ENCODE measurements at regions not wholly inside any gene's neighbourhood (a gene's known extent, or its start where the extent isn't known, plus 50 kb on each side); places are given as distances from the start of the nearest gene placed in this dataset.

GRCh38 chr5:119301210-119301609, 54.6 kb upstream of the TNFAIP8 start:
- Mint-ChIP-seq H3K9me3 (peaks cover 27 to 29% of the 10 kb centered on the region in 2 experiments), H3K4me1 (peaks cover 3 to 4% of the 10 kb centered on the region in 2 experiments; a peak in 3 of 4 replicates), H3K36me3 (ENCODE audit: insufficient read depth in 1 of 3, low read depth in 3 of 3) (peaks cover 6 to 25% (median 6%) of the 10 kb centered on the region in 3 experiments), H3K4me3 (no peak overlapping the region), H3K27ac (no peak overlapping the region), H3K27me3 (ENCODE audit: low read depth) (no peaks in the 10 kb centered on the region; the same call in 1 of the 2 replicates)
- no peak overlapping the region for H2AFZ ChIP-seq (ENCODE audit: low read length)
- H3T11ph ChIP-seq (ENCODE audit: low read length): no peak overlapping the region
- no peak overlapping the region for H2BK15ac ChIP-seq (ENCODE audit: low read depth, low read length)
- H3K9ac ChIP-seq (ENCODE audit: extremely low read depth, insufficient read length, low read length): no peak overlapping the region
- no peak for DNase-seq
- no peak overlapping the region for H2AK5ac ChIP-seq (ENCODE audit: insufficient read length, low read length)
- H3K27me3 ChIP-seq (ENCODE audit: insufficient read depth, low read length): no peaks in the 10 kb centered on the region
- H3K18ac ChIP-seq (ENCODE audit: insufficient read length, low read depth, low read length): no peak overlapping the region
- H2BK120ac ChIP-seq (ENCODE audit: low read depth, low read length, poor library complexity, severe bottlenecking): no peak overlapping the region
- H3K79me2 ChIP-seq (ENCODE audit: insufficient read depth, low read length): no peaks in the 10 kb centered on the region
- H3K27ac ChIP-seq (ENCODE audit: insufficient read length, low read depth, low read length): no peak overlapping the region
- no peak overlapping the region for H3K4ac ChIP-seq (ENCODE audit: low read depth, low read length)
- no CpG with 5 or more reads among the region's 2 CpGs for whole genome bisulfite sequencing (ENCODE audit: extremely low coverage, insufficient read length, low lambda C conversion rate)
- no peak for TF ChIP-seq CTCF (conservative IDR thresholded peaks at IDR 0.05)
- H3K4me2 ChIP-seq (ENCODE audit: insufficient read depth, insufficient read length, low read length): no peak overlapping the region
- H3K9me3 ChIP-seq (ENCODE audit: control insufficient read depth, low read depth, low read length): no peaks in the 10 kb centered on the region
- no peak overlapping the region for H4K8ac ChIP-seq (replicated peaks; ENCODE audit: insufficient read length, low read depth, low read length)
- H3K4me1 ChIP-seq (ENCODE audit: insufficient read depth, low read length): no peaks in the 10 kb centered on the region
- no peak overlapping the region for H2BK12ac ChIP-seq (ENCODE audit: insufficient read length, low read depth, low read length)
- no peaks in the 10 kb centered on the region for H4K20me1 ChIP-seq (ENCODE audit: control insufficient read depth, insufficient read depth, insufficient read length)
- H3K23me2 ChIP-seq (ENCODE audit: insufficient read length, low read depth, low read length, poor library complexity, severe bottlenecking): no peaks in the 10 kb centered on the region
- no peaks in the 10 kb centered on the region for H3K79me1 ChIP-seq (ENCODE audit: insufficient read depth, low read depth, low read length, poor library complexity, severe bottlenecking)
- no peak overlapping the region for H4K91ac ChIP-seq (ENCODE audit: insufficient read length, low read depth, low read length)
- no peak overlapping the region for H3K56ac ChIP-seq (ENCODE audit: insufficient read length, low read depth, low read length)
- no peak overlapping the region for H2BK20ac ChIP-seq (ENCODE audit: low read depth, low read length, poor library complexity, severe bottlenecking)
- no peak overlapping the region for H3K23ac ChIP-seq (ENCODE audit: insufficient read length, low read depth, low read length)
- no peak overlapping the region for H4K5ac ChIP-seq (ENCODE audit: insufficient read length, low read depth, low read length)
- H3K14ac ChIP-seq (ENCODE audit: insufficient read depth, low read length): no peak overlapping the region
- no peak overlapping the region for H2BK5ac ChIP-seq (ENCODE audit: insufficient read length, low read length)
